ENCODE measurements at regions not wholly inside any gene's neighbourhood (a gene's known extent, or its start where the extent isn't known, plus 50 kb on each side); places are given as distances from the start of the nearest gene placed in this dataset.

DNA sequence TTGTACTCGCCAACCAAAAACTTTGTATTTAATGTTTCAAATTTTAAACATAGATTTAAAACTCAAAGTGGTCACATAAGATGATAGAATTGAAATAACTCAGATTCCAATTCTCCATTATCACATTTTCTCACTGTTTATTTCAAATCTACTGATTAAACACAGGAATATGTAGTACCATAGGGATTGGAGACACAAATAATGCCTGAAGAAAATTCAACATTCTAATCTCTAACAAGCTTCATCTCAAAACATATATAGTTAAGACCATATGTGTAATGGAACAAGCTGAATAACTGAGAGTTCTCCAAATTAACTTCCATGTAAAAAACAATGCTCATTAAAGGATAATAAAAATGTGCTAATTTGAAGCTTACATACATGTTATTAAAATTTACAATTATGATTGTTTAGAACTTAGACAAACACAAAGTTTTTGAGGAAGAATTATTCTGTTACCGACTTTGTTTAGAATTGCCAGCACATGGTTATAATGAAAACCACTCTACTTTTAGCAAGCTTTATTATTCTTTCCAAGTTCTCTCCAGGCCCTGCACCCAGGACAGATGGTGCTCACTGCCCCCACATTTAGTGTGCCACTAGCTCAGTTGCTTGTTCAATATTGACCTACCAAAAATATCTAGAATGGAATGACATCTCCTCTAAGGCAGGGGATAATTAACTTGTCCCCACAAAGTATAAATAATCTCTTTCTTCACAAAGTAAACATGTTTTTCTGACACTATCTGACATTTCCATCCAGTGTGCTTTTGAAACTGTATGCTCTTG is 467.2 kb downstream of the TTLL7 start:
- TF ChIP-seq, protein P1, sequence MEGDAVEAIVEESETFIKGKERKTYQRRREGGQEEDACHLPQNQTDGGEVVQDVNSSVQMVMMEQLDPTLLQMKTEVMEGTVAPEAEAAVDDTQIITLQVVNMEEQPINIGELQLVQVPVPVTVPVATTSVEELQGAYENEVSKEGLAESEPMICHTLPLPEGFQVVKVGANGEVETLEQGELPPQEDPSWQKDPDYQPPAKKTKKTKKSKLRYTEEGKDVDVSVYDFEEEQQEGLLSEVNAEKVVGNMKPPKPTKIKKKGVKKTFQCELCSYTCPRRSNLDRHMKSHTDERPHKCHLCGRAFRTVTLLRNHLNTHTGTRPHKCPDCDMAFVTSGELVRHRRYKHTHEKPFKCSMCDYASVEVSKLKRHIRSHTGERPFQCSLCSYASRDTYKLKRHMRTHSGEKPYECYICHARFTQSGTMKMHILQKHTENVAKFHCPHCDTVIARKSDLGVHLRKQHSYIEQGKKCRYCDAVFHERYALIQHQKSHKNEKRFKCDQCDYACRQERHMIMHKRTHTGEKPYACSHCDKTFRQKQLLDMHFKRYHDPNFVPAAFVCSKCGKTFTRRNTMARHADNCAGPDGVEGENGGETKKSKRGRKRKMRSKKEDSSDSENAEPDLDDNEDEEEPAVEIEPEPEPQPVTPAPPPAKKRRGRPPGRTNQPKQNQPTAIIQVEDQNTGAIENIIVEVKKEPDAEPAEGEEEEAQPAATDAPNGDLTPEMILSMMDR (conservative IDR thresholded peaks at IDR 0.05; ENCODE audit: low read depth, low read length) = no peak
- no peak overlapping the region for H3K4me3 ChIP-seq (ENCODE audit: low read depth, low read length)
- DNase-seq (ENCODE audit: low read depth) = no peak

- no peak overlapping the region for H3K4me3 ChIP-seq (ENCODE audit: low read depth, low read length)
- TF ChIP-seq, protein P1 (conservative IDR thresholded peaks at IDR 0.05; ENCODE audit: low read depth, low read length) = no peak
- no peak for DNase-seq (ENCODE audit: low read depth)
Observed at GRCh38 chr1:83530506-83530905, 468.4 kb downstream of the TTLL7 start.

DNA sequence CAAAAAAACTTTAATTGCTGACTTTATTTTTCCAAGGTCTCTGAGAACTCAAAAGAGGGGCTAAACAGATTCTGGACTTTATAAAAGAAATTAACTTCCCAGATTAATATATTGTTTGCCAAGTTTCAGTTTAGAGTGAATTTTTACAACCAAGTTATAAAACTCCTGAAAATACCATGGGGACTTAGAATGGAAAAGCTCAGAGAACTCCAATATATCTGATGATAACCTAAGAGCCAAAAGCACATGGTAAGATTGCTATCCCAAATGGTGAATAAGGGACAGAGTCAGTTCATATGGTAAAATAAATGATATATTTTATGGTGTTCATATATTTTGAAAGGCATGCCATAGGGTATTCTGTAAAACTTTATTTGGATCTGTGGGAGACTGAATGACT is 470.9 kb downstream of the TTLL7 start:
- no peak for DNase-seq (ENCODE audit: low read depth)
- H3K4me3 ChIP-seq (ENCODE audit: low read depth, low read length) = no peak overlapping the region
- TF ChIP-seq, protein P1 (conservative IDR thresholded peaks at IDR 0.05; ENCODE audit: low read depth, low read length) = no peak

GRCh38 chr1:83520797-83521196 is 478.1 kb downstream of the TTLL7 start:
- H3K4me3 ChIP-seq (ENCODE audit: low read depth, low read length) = no peak overlapping the region
- DNase-seq (ENCODE audit: low read depth) = no peak
- TF ChIP-seq, protein P1 (conservative IDR thresholded peaks at IDR 0.05; ENCODE audit: low read depth, low read length) = no peak

DNA sequence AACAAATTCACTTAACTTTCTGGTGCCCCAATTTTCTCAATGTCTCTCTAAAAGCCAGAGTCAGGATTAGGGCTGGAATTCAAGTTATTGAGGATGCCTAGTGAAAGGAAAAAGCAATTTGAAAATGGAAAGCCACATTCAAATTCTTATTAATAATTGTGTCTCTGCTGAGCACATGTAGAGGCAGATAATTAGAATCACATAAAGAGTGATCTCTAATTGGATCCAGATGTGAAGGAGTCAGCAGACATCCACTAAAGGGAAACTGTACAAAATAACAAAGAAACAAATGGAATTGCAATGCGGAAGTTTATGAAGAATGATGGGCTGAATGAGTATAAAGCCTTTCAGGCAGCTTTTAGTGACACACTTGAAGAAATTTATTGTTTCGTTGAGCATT is 482.6 kb downstream of the TTLL7 start:
- no peak overlapping the region for H3K4me3 ChIP-seq (ENCODE audit: low read depth, low read length)
- DNase-seq (ENCODE audit: low read depth) = no peak
- TF ChIP-seq, protein P1 (conservative IDR thresholded peaks at IDR 0.05; ENCODE audit: low read depth, low read length) = no peak

DNA sequence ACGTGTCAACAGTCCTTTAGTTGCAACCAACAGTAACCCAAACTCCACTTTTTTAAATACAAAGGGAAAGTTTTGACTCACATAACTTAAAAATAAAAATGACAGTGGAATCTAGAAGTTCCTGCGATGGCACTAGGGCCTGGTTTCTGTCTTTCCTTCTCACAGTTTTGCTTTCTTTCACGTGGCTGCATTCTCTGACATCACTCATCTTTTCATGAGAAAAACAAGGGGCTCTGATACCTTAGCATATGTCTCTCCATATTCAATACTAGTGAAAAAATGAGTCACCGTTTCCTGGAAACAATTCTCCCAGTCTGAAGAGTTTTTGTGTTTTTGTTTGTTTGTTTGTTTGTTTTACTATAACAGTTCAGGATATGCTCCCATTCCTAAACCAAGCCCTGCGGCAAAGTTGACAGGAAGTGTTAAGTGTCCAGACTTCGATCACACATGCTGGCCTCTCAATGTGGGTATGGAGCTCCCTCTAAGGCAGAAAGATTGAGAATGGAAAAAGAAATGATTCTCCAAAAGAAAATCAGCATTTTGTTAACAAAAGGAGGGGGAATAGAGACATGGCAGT is 483.3 kb downstream of the TTLL7 start:
- no peak for DNase-seq (ENCODE audit: low read depth)
- TF ChIP-seq, protein P1 (conservative IDR thresholded peaks at IDR 0.05; ENCODE audit: low read depth, low read length) = no peak
- H3K4me3 ChIP-seq (ENCODE audit: low read depth, low read length) = no peak overlapping the region

Data from epithelial cell of proximal tubule (primary cell).